IMR-90 (cell line): ENCODE measurements at regions not wholly inside any gene's neighbourhood (a gene's known extent, or its start where the extent isn't known, plus 50 kb on each side); places are given as distances from the start of the nearest gene placed in this dataset.
"Not testable (repeated sequence)": the region's sequence is repeated elsewhere in the genome, so short reads cannot be mapped to it uniquely, and the experiment has no call there.

Source experiments
- ATAC-seq: fragments of 200-7000 bp; cut with Tn5 transposase; 2 replicates; pipeline ENCODE4 v1.9.1; 2020; ENCODE audit warnings: low read depth, mild to moderate bottlenecking, moderate library complexity
- BruUV-seq: library from RNA; stranded (reverse); fragments of 400-500 nt; replicated peaks from 2 replicates; lab custom pipeline; 2021; lab: Mats Ljungman, UMichigan
- CTCF ChIA-PET: fragments of 300-600 bp; formaldehyde crosslinking; extraction: SDS; loops from one replicate; lab custom pipeline; 2021; ENCODE audit warnings: antibody characterized with exemption; lab: Yijun Ruan, JAX
- POLR2A ChIA-PET: fragments of 300-600 bp; sonication (Branson Sonifier 250); formaldehyde crosslinking; loops from one replicate; lab custom pipeline; 2022; ENCODE audit warnings: antibody characterized with exemption; ENCODE audit not compliant: unreplicated experiment; lab: Charles Lee
- DNase-seq: peaks from one replicate; pipeline ENCODE4 v3.0.0; 2013
- H2AFZ ChIP-seq: replicated peaks from 2 replicates; pipeline ENCODE3; 2013; ENCODE audit warnings: low read length, mild to moderate bottlenecking; ENCODE audit not compliant: poor library complexity
- H2AK5ac ChIP-seq: 2 replicates; pipeline ENCODE4 v1.6.1; 2013; ENCODE audit warnings: low read depth, low read length, inconsistent platforms
- H2AK9ac ChIP-seq: replicated peaks from 2 replicates; pipeline ENCODE3; 2013; ENCODE audit warnings: mild to moderate bottlenecking, low read depth, low read length, moderate library complexity; ENCODE audit not compliant: poor library complexity
- H2BK120ac ChIP-seq: 2 replicates; pipeline ENCODE4 v1.6.1; 2013; ENCODE audit warnings: low read depth, low read length, inconsistent platforms
- H2BK15ac ChIP-seq: 3 replicates; pipeline ENCODE4 v1.6.1; 2013; ENCODE audit warnings: low read depth, low read length, inconsistent platforms
- H2BK20ac ChIP-seq: 2 replicates; pipeline ENCODE4 v1.6.1; 2013; ENCODE audit warnings: low read depth, mild to moderate bottlenecking, inconsistent platforms, low read length, moderate library complexity
- H2BK5ac ChIP-seq: 2 replicates; pipeline ENCODE4 v1.6.1; 2013; ENCODE audit warnings: mild to moderate bottlenecking, low read depth, low read length, inconsistent platforms; ENCODE audit not compliant: poor library complexity, severe bottlenecking
- H3K14ac ChIP-seq: replicated peaks from 2 replicates; pipeline ENCODE4 v1.6.1; 2013; ENCODE audit warnings: low read depth, low read length, inconsistent platforms
- H3K18ac ChIP-seq: 2 replicates; pipeline ENCODE4 v1.6.1; 2013; ENCODE audit warnings: low read depth, low read length, control low read depth
- H3K23ac ChIP-seq: 2 replicates; pipeline ENCODE4 v1.6.1; 2013; ENCODE audit warnings: low read depth, low read length, inconsistent platforms
- H3K27ac ChIP-seq: 2 replicates; pipeline ENCODE4 v1.5.1; 2013; ENCODE audit warnings: mild to moderate bottlenecking, control low read depth, low read length; ENCODE audit not compliant: insufficient read depth
- H3K27me3 ChIP-seq: 2 replicates; pipeline ENCODE4 v1.6.1; 2013; ENCODE audit warnings: low read length; ENCODE audit not compliant: control insufficient read depth, insufficient read depth
- H3K36me3 ChIP-seq: 2 replicates; pipeline ENCODE4 v1.6.1; 2013; ENCODE audit warnings: low read length, mixed read lengths; ENCODE audit not compliant: control insufficient read depth, insufficient read depth
- H3K4ac ChIP-seq: 2 replicates; pipeline ENCODE4 v1.6.1; 2013; ENCODE audit warnings: low read depth, low read length, inconsistent platforms
- H3K4me1 ChIP-seq: 2 replicates; pipeline ENCODE4 v1.6.1; 2013; ENCODE audit warnings: low read length, mixed read lengths; ENCODE audit not compliant: control insufficient read depth, insufficient read depth
- H3K4me2 ChIP-seq: 2 replicates; pipeline ENCODE4 v1.6.1; 2013; ENCODE audit warnings: low read depth, mild to moderate bottlenecking, control low read depth, low read length, moderate library complexity
- H3K4me3 ChIP-seq: 2 replicates; pipeline ENCODE4 v1.5.1; 2013; ENCODE audit warnings: low read depth, mild to moderate bottlenecking, control low read depth, low read length, moderate library complexity; ENCODE audit not compliant: insufficient read depth
- H3K56ac ChIP-seq: 2 replicates; pipeline ENCODE4 v1.6.1; 2013; ENCODE audit warnings: low read length, inconsistent platforms; ENCODE audit not compliant: insufficient read depth; ENCODE audit errors: extremely low read depth
- H3K79me1 ChIP-seq, 2 experiments: 2 replicates each; pipeline ENCODE4 v1.6.1; 2013; ENCODE audit warnings: low read length in 2 of 2, inconsistent platforms in 1 of 2, low read depth in 1 of 2
- H3K9ac ChIP-seq: 2 replicates; pipeline ENCODE4 v1.6.1; 2013; ENCODE audit warnings: low read depth, low read length, control low read depth
- H3K9me1 ChIP-seq: 2 replicates; pipeline ENCODE4 v1.6.1; 2013; ENCODE audit warnings: low read length, inconsistent platforms; ENCODE audit not compliant: insufficient read depth
- H3K9me3 ChIP-seq: 2 replicates; pipeline ENCODE4 v1.6.1; 2013; ENCODE audit warnings: low read length; ENCODE audit not compliant: control insufficient read depth, insufficient read depth
- H4K20me1 ChIP-seq: 2 replicates; pipeline ENCODE4 v1.6.1; 2013; ENCODE audit warnings: low read length, inconsistent platforms; ENCODE audit not compliant: insufficient read depth
- H4K5ac ChIP-seq: 2 replicates; pipeline ENCODE4 v1.6.1; 2013; ENCODE audit warnings: mild to moderate bottlenecking, low read depth, low read length, control low read depth
- H4K8ac ChIP-seq, 2 experiments: 2 replicates each; pipeline ENCODE4 v1.6.1; 2013; ENCODE audit warnings: low read depth in 2 of 2, low read length in 2 of 2, control low read depth in 1 of 2, inconsistent platforms in 1 of 2
- H4K91ac ChIP-seq: 2 replicates; pipeline ENCODE4 v1.6.1; 2013; ENCODE audit warnings: low read depth, low read length, inconsistent platforms; ENCODE audit not compliant: insufficient read depth
- BHLHE40 ChIP-seq: fragments of 150-350 bp; IDR thresholded peaks from 2 replicates; pipeline ENCODE4 v1.6.1; 2016; ENCODE audit warnings: mild to moderate bottlenecking, low read depth, low read length
- FOS ChIP-seq: fragments of 150-350 bp; IDR thresholded peaks from 2 replicates; pipeline ENCODE4 v1.6.1; 2016; ENCODE audit warnings: low read depth, low read length
- WGBS, 2 experiments: methylation state at CpG; one replicate each; pipeline versions ENCODE4 v1.1.5 to v1.1.7; 2013; ENCODE audit warnings: missing lambda C conversion rate in 2 of 2; ENCODE audit not compliant: insufficient read length in 1 of 2; ENCODE audit errors: extremely low coverage in 2 of 2; 5-methylcytosine and 5-hydroxymethylcytosine counted together
- dilution Hi-C: fragments of 300-500 bp; cut with HindIII; formaldehyde crosslinking; loops from one replicate; pipeline ENCODE4 v1.14.3; 2018; ENCODE audit warnings: low sequenced_read_pairs; ENCODE audit not compliant: unreplicated experiment
- in situ Hi-C: fragments of 300-500 bp; cut with MboI; formaldehyde crosslinking; loops from 3 replicates; pipeline ENCODE4 v1.14.3; 2019; ENCODE audit warnings: low sequenced_read_pairs, inconsistent platforms, mixed read lengths
- intact Hi-C: fragments of 100-400 bp; cut with micrococcal nuclease; formaldehyde crosslinking; loops from 2 replicates; pipeline ENCODE4 v1.10.0; 2022

- H3K14ac ChIP-seq, CTCF ChIA-PET, H3K27me3 ChIP-seq, H3K9me3 ChIP-seq, H4K91ac ChIP-seq, H3K23ac ChIP-seq, H3K27ac ChIP-seq, H4K5ac ChIP-seq, H2BK20ac ChIP-seq, H3K9me1 ChIP-seq, dilution Hi-C loops, H4K8ac ChIP-seq, H2AK9ac ChIP-seq, H2BK15ac ChIP-seq, intact Hi-C loops, H3K36me3 ChIP-seq, BruUV-seq, H3K18ac ChIP-seq, H3K56ac ChIP-seq, H3K79me1 ChIP-seq, POLR2A ChIA-PET, H2BK5ac ChIP-seq, H4K20me1 ChIP-seq, in situ Hi-C loops, H3K4me1 ChIP-seq, H2AK5ac ChIP-seq, H3K9ac ChIP-seq, H2AFZ ChIP-seq, H2BK120ac ChIP-seq, H3K4ac ChIP-seq: not testable (repeated sequence)
- DNase-seq (peak; percentile 78), ATAC-seq (peak; percentile 99)
- no CpG with 5 or more reads among the region's 38 CpGs for WGBS, 2 experiments
- peak overlapping the region; percentile 58 for H3K4me3 ChIP-seq
- peak overlapping the region; percentile 88 for H3K4me2 ChIP-seq
- peak; percentile 36 for TF ChIP-seq FOS
- peak; percentile 31; the same call in 1 of the 2 replicates for TF ChIP-seq BHLHE40
Observed at GRCh38 chr6:57799703-57800479, 482.5 kb downstream of the PRIM2 start.

- CTCF ChIA-PET: not testable (repeated sequence)
- ATAC-seq: peak; percentile 85
Observed at GRCh38 chr6:57808581-57808980, 491.2 kb downstream of the PRIM2 start.

More at GRCh38 chr6:57808581-57808980, 491.2 kb downstream of the PRIM2 start:
- BruUV-seq, H3K27ac ChIP-seq, H3K18ac ChIP-seq, H3K79me1 ChIP-seq, H3K14ac ChIP-seq, H3K9ac ChIP-seq, H2BK120ac ChIP-seq, H3K4me1 ChIP-seq, H3K4me3 ChIP-seq, H2BK5ac ChIP-seq, in situ Hi-C loops, H3K56ac ChIP-seq, H4K5ac ChIP-seq, H4K20me1 ChIP-seq, H3K9me3 ChIP-seq, H2AK5ac ChIP-seq, dilution Hi-C loops, POLR2A ChIA-PET, H3K9me1 ChIP-seq, H2BK15ac ChIP-seq, H4K91ac ChIP-seq, H3K36me3 ChIP-seq, H2AK9ac ChIP-seq, intact Hi-C loops, H2BK20ac ChIP-seq, H3K4ac ChIP-seq, H4K8ac ChIP-seq, H3K23ac ChIP-seq, H2AFZ ChIP-seq: not testable (repeated sequence)
- peak; percentile 61 for DNase-seq
- Histone ChIP-seq H3K27me3 (peaks cover 11% of the 10 kb centered on the region), H3K4me2 (peak overlapping the region; percentile 27; the same call in 1 of the 2 replicates)
- 5% methylated on average over 9 of the region's 21 CpGs; no CpG with 5 or more reads in 1 of the 2 experiments for WGBS, 2 experiments
